Loucy (cell line): ENCODE measurements at regions not wholly inside any gene's neighbourhood (a gene's known extent, or its start where the extent isn't known, plus 50 kb on each side); places are given as distances from the start of the nearest gene placed in this dataset.

Source experiments
- H2AFZ ChIP-seq: fragments of 200-600 bp; sonication (generic); 2 replicates; pipeline ENCODE4 v1.6.0; 2016; ENCODE audit warnings: antibody characterized with exemption, mild to moderate bottlenecking, low read length, moderate library complexity
- H3F3A ChIP-seq: fragments of 200-600 bp; 2 replicates; pipeline ENCODE4 v1.6.0; 2016; ENCODE audit warnings: antibody characterized with exemption, low read depth, mild to moderate bottlenecking
- H3K27me3 ChIP-seq: fragments of 200-600 bp; sonication (generic); 2 replicates; pipeline ENCODE4 v1.6.1; 2014; ENCODE audit warnings: low read length, mild to moderate bottlenecking; ENCODE audit not compliant: insufficient read depth, poor library complexity, severe bottlenecking
- H3K36me3 ChIP-seq: fragments of 200-600 bp; sonication (generic); 2 replicates; pipeline ENCODE4 v1.6.1; 2016; ENCODE audit warnings: low read length; ENCODE audit not compliant: insufficient read depth
- H3K4me1 ChIP-seq: fragments of 200-600 bp; sonication (generic); 2 replicates; pipeline ENCODE4 v1.5.1; 2014; ENCODE audit warnings: low read length, mild to moderate bottlenecking; ENCODE audit not compliant: insufficient read depth, poor library complexity, severe bottlenecking
- H3K4me2 ChIP-seq: fragments of 200-600 bp; sonication (generic); 2 replicates; pipeline ENCODE4 v1.6.0; 2014; ENCODE audit warnings: antibody characterized with exemption, low read length, low read depth, mild to moderate bottlenecking; ENCODE audit not compliant: poor library complexity, severe bottlenecking
- H3K4me3 ChIP-seq: fragments of 200-600 bp; sonication (generic); 2 replicates; pipeline ENCODE4 v1.5.1; 2014; ENCODE audit warnings: low read length, mild to moderate bottlenecking, mixed read lengths; ENCODE audit not compliant: poor library complexity, severe bottlenecking
- H3K79me2 ChIP-seq: fragments of 200-600 bp; sonication (generic); 2 replicates; pipeline ENCODE4 v1.6.1; 2014; ENCODE audit warnings: low read length; ENCODE audit not compliant: insufficient read depth
- H3K9ac ChIP-seq: fragments of 200-600 bp; sonication (generic); 2 replicates; pipeline ENCODE4 v1.6.0; 2014; ENCODE audit warnings: mild to moderate bottlenecking, low read depth, low read length, moderate library complexity; ENCODE audit not compliant: poor library complexity, severe bottlenecking
- H3K9me2 ChIP-seq: fragments of 200-600 bp; sonication (generic); replicated peaks from 2 replicates; pipeline ENCODE4 v1.6.1; 2016; ENCODE audit warnings: low read depth, low read length, mixed read lengths
- H3K9me3 ChIP-seq: fragments of 200-600 bp; sonication (generic); 2 replicates; pipeline ENCODE4 v1.6.1; 2014; ENCODE audit warnings: mild to moderate bottlenecking, antibody characterized with exemption, low read length, low read depth; ENCODE audit not compliant: insufficient read depth
- H4K20me1 ChIP-seq: fragments of 200-600 bp; sonication (generic); 2 replicates; pipeline ENCODE4 v1.6.0; 2014; ENCODE audit warnings: antibody characterized with exemption, low read length, mild to moderate bottlenecking; ENCODE audit not compliant: insufficient read depth, poor library complexity, severe bottlenecking
- CTCF ChIP-seq: fragments of 200-600 bp; sonication (generic); conservative IDR thresholded peaks from 2 replicates; pipeline ENCODE4 v1.5.1; 2014; ENCODE audit warnings: mild to moderate bottlenecking, antibody characterized with exemption, low read length
- EZH2phosphoT487 ChIP-seq: fragments of 200-600 bp; IDR thresholded peaks from 2 replicates; pipeline ENCODE4 v1.6.1; 2018; ENCODE audit warnings: antibody characterized with exemption, mild to moderate bottlenecking, moderate library complexity, borderline replicate concordance

- Histone ChIP-seq H3K9ac (no peak overlapping the region), H3K9me3 (no peaks in the 10 kb centered on the region), H3K4me2 (no peak overlapping the region), H2AFZ (no peak overlapping the region), H3K79me2 (no peaks in the 10 kb centered on the region), H3K4me3 (no peak overlapping the region), H3K27me3 (no peaks in the 10 kb centered on the region), H3K36me3 (no peaks in the 10 kb centered on the region), H3K9me2 (no peaks in the 10 kb centered on the region), H3F3A (no peaks in the 10 kb centered on the region), H4K20me1 (no peaks in the 10 kb centered on the region), H3K4me1 (no peaks in the 10 kb centered on the region)
- TF ChIP-seq CTCF: no peak
- TF ChIP-seq EZH2phosphoT487: no peak
Observed at GRCh38 chr6:9539231-9539755, 875.6 kb downstream of the TFAP2A start.

GRCh38 chr6:9537381-9537780 is 877.5 kb downstream of the TFAP2A start:
- Histone ChIP-seq H2AFZ (no peak overlapping the region), H3K79me2 (no peaks in the 10 kb centered on the region), H3K4me3 (no peak overlapping the region), H3K9me3 (no peaks in the 10 kb centered on the region), H4K20me1 (no peaks in the 10 kb centered on the region), H3K9me2 (no peaks in the 10 kb centered on the region), H3K27me3 (no peaks in the 10 kb centered on the region), H3K4me1 (no peaks in the 10 kb centered on the region), H3K36me3 (no peaks in the 10 kb centered on the region), H3K4me2 (no peak overlapping the region), H3F3A (no peaks in the 10 kb centered on the region), H3K9ac (no peak overlapping the region)
- TF ChIP-seq EZH2phosphoT487 (no peak), CTCF (no peak)

- Histone ChIP-seq H3K9me2 (no peaks in the 10 kb centered on the region), H3K36me3 (no peaks in the 10 kb centered on the region), H3K9ac (no peak overlapping the region), H3K27me3 (no peaks in the 10 kb centered on the region), H2AFZ (no peak overlapping the region), H3K4me1 (no peaks in the 10 kb centered on the region), H3K79me2 (no peaks in the 10 kb centered on the region), H3K4me2 (no peak overlapping the region), H4K20me1 (no peaks in the 10 kb centered on the region), H3F3A (no peaks in the 10 kb centered on the region), H3K9me3 (no peaks in the 10 kb centered on the region), H3K4me3 (no peak overlapping the region)
- TF ChIP-seq CTCF (no peak), EZH2phosphoT487 (no peak)
Observed at GRCh38 chr6:9535106-9535505, 879.8 kb downstream of the TFAP2A start.
